ENCODE measurements at regions not wholly inside any gene's neighbourhood (a gene's known extent, or its start where the extent isn't known, plus 50 kb on each side); places are given as distances from the start of the nearest gene placed in this dataset.

DNA sequence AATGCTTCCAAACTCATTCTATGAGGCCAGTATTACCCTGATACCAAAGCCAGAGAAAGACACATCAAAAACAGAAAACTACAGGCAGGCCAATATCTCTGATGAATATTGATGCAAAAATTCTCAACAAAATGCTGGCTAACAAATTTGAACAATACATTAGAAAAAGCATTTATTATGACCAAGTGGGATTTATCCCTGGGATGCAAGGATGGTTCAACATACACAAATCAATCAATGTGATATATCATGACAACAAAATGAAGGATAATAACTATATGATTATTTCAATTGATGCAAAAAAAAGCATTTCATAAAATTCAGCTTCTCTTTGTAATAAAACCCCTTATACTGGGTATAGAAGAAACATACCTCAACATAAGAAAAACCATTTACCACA, 550.9 kb downstream of the ADCYAP1 start:
- Histone ChIP-seq H4K20me1 (ENCODE audit: insufficient read depth, low read length) (no peaks in the 10 kb centered on the region), H3K27me3 (ENCODE audit: low read depth, low read length) (no peaks in the 10 kb centered on the region)

GRCh38 chr18:1458547-1458946, 553.9 kb downstream of the ADCYAP1 start:
- no peaks in the 10 kb centered on the region for H3K79me2 ChIP-seq (ENCODE audit: low read length)
- H3K9me3 ChIP-seq (ENCODE audit: insufficient read depth, low read length): no peaks in the 10 kb centered on the region
- no peak overlapping the region for H3K4me2 ChIP-seq (ENCODE audit: low read length)
- H3K27ac ChIP-seq (ENCODE audit: low read length): no peak overlapping the region
- no peak overlapping the region for H2AFZ ChIP-seq (ENCODE audit: low read depth, low read length)
- H3K4me1 ChIP-seq (ENCODE audit: low read length): no peaks in the 10 kb centered on the region
- no peak overlapping the region for H3K4me3 ChIP-seq (ENCODE audit: low read length)
- H3K36me3 ChIP-seq (replicated peaks; ENCODE audit: low read depth, low read length): no peaks in the 10 kb centered on the region
- TF ChIP-seq CTCF (IDR thresholded peaks at IDR 0.05; ENCODE audit: low read depth, low read length) (no peak), EZH2phosphoT487 (IDR thresholded peaks at IDR 0.05; ENCODE audit: low read depth) (no peak)
- no peak overlapping the region for H3K9ac ChIP-seq (ENCODE audit: low read length)
- no peaks in the 10 kb centered on the region for H4K20me1 ChIP-seq (ENCODE audit: insufficient read depth, low read length)
- H3K27me3 ChIP-seq (ENCODE audit: low read depth, low read length): no peaks in the 10 kb centered on the region

More for the DNA sequence above, 550.9 kb downstream of the ADCYAP1 start:
- no peak for TF ChIP-seq EZH2phosphoT487 (IDR thresholded peaks at IDR 0.05; ENCODE audit: low read depth)
- no peak for TF ChIP-seq CTCF (IDR thresholded peaks at IDR 0.05; ENCODE audit: low read depth, low read length)
- Histone ChIP-seq H3K9me3 (ENCODE audit: insufficient read depth, low read length) (no peaks in the 10 kb centered on the region), H3K79me2 (ENCODE audit: low read length) (no peaks in the 10 kb centered on the region), H3K4me3 (ENCODE audit: low read length) (no peak overlapping the region), H2AFZ (ENCODE audit: low read depth, low read length) (no peak overlapping the region), H3K36me3 (replicated peaks; ENCODE audit: low read depth, low read length) (no peaks in the 10 kb centered on the region), H3K27ac (ENCODE audit: low read length) (no peak overlapping the region), H3K9ac (ENCODE audit: low read length) (no peak overlapping the region), H3K4me1 (ENCODE audit: low read length) (no peaks in the 10 kb centered on the region), H3K4me2 (ENCODE audit: low read length) (no peak overlapping the region)

- H4K20me1 ChIP-seq (ENCODE audit: insufficient read depth, low read length): no peaks in the 10 kb centered on the region
- H3K36me3 ChIP-seq (replicated peaks; ENCODE audit: low read depth, low read length): no peaks in the 10 kb centered on the region
- TF ChIP-seq CTCF (IDR thresholded peaks at IDR 0.05; ENCODE audit: low read depth, low read length) (no peak), EZH2phosphoT487 (IDR thresholded peaks at IDR 0.05; ENCODE audit: low read depth) (no peak)
- no peak overlapping the region for H2AFZ ChIP-seq (ENCODE audit: low read depth, low read length)
- no peak overlapping the region for H3K4me3 ChIP-seq (ENCODE audit: low read length)
- H3K9me3 ChIP-seq (ENCODE audit: insufficient read depth, low read length): no peaks in the 10 kb centered on the region
- no peaks in the 10 kb centered on the region for H3K4me1 ChIP-seq (ENCODE audit: low read length)
- H3K79me2 ChIP-seq (ENCODE audit: low read length): no peaks in the 10 kb centered on the region
- H3K9ac ChIP-seq (ENCODE audit: low read length): no peak overlapping the region
- H3K4me2 ChIP-seq (ENCODE audit: low read length): no peak overlapping the region
- no peak overlapping the region for H3K27ac ChIP-seq (ENCODE audit: low read length)
- no peaks in the 10 kb centered on the region for H3K27me3 ChIP-seq (ENCODE audit: low read depth, low read length)
These were observed 559.3 kb downstream of the ADCYAP1 start for GRCh38 chr18:1463981-1464380.

- H3K79me2 ChIP-seq (ENCODE audit: low read length): no peaks in the 10 kb centered on the region
- H3K27me3 ChIP-seq (ENCODE audit: low read depth, low read length): no peaks in the 10 kb centered on the region
- H3K9ac ChIP-seq (ENCODE audit: low read length): no peak overlapping the region
- no peak overlapping the region for H3K4me3 ChIP-seq (ENCODE audit: low read length)
- H3K27ac ChIP-seq (ENCODE audit: low read length): no peak overlapping the region
- TF ChIP-seq EZH2phosphoT487 (IDR thresholded peaks at IDR 0.05; ENCODE audit: low read depth) (no peak), CTCF (IDR thresholded peaks at IDR 0.05; ENCODE audit: low read depth, low read length) (no peak)
- H2AFZ ChIP-seq (ENCODE audit: low read depth, low read length): no peak overlapping the region
- no peaks in the 10 kb centered on the region for H4K20me1 ChIP-seq (ENCODE audit: insufficient read depth, low read length)
- no peaks in the 10 kb centered on the region for H3K36me3 ChIP-seq (replicated peaks; ENCODE audit: low read depth, low read length)
- H3K9me3 ChIP-seq (ENCODE audit: insufficient read depth, low read length): no peaks in the 10 kb centered on the region
- no peak overlapping the region for H3K4me2 ChIP-seq (ENCODE audit: low read length)
- no peaks in the 10 kb centered on the region for H3K4me1 ChIP-seq (ENCODE audit: low read length)
These were observed 560.0 kb downstream of the ADCYAP1 start for GRCh38 chr18:1464444-1465217.

Data from OCI-LY3 (cell line).